H9 (cell line): ENCODE measurements at regions not wholly inside any gene's neighbourhood (a gene's known extent, or its start where the extent isn't known, plus 50 kb on each side); places are given as distances from the start of the nearest gene placed in this dataset.

Source experiments
- DNase-seq: peaks from one replicate; pipeline ENCODE4 v3.0.0-alpha.2; 2017
- H2AFZ ChIP-seq: one replicate; pipeline ENCODE4 v1.6.1; 2013; ENCODE audit warnings: mild to moderate bottlenecking, low read length, control low read depth, moderate library complexity
- H2AK5ac ChIP-seq: 2 replicates; pipeline ENCODE4 v1.6.1; 2013; ENCODE audit warnings: low read length, control low read depth, mixed read lengths; ENCODE audit not compliant: insufficient read length
- H2BK120ac ChIP-seq: one replicate; pipeline ENCODE4 v1.6.1; 2013; ENCODE audit warnings: low read depth, mild to moderate bottlenecking, low read length, control low read depth, inconsistent platforms; ENCODE audit not compliant: poor library complexity, severe bottlenecking
- H2BK12ac ChIP-seq: 2 replicates; pipeline ENCODE4 v1.6.1; 2013; ENCODE audit warnings: low read length, control low read depth, mixed read lengths, low read depth; ENCODE audit not compliant: insufficient read length
- H2BK15ac ChIP-seq: 2 replicates; pipeline ENCODE4 v1.6.1; 2013; ENCODE audit warnings: low read depth, low read length, control low read depth
- H2BK20ac ChIP-seq: one replicate; pipeline ENCODE4 v1.6.1; 2013; ENCODE audit warnings: low read depth, mild to moderate bottlenecking, low read length, control low read depth, inconsistent platforms; ENCODE audit not compliant: poor library complexity, severe bottlenecking
- H2BK5ac ChIP-seq: 2 replicates; pipeline ENCODE4 v1.6.1; 2013; ENCODE audit warnings: low read length, control low read depth, mixed read lengths; ENCODE audit not compliant: insufficient read length
- H3K14ac ChIP-seq: 2 replicates; pipeline ENCODE4 v1.6.1; 2013; ENCODE audit warnings: low read length, control low read depth; ENCODE audit not compliant: insufficient read depth
- H3K18ac ChIP-seq: 2 replicates; pipeline ENCODE4 v1.6.1; 2013; ENCODE audit warnings: low read depth, mild to moderate bottlenecking, mixed read lengths, low read length, control low read depth; ENCODE audit not compliant: insufficient read length
- H3K23ac ChIP-seq: 2 replicates; pipeline ENCODE4 v1.6.1; 2013; ENCODE audit warnings: low read length, control low read depth, mixed read lengths, low read depth; ENCODE audit not compliant: insufficient read length
- H3K23me2 ChIP-seq: 2 replicates; pipeline ENCODE4 v1.6.1; 2013; ENCODE audit warnings: low read depth, mild to moderate bottlenecking, mixed read lengths, low read length, control low read depth; ENCODE audit not compliant: insufficient read length, poor library complexity, severe bottlenecking
- H3K27ac ChIP-seq: 2 replicates; pipeline ENCODE4 v1.5.1; 2013; ENCODE audit warnings: low read length, control low read depth, mixed read lengths, low read depth; ENCODE audit not compliant: insufficient read length
- H3K27me3 ChIP-seq: 2 replicates; pipeline ENCODE4 v1.6.1; 2013; ENCODE audit warnings: low read length, control low read depth, inconsistent platforms; ENCODE audit not compliant: insufficient read depth
- H3K4ac ChIP-seq: 2 replicates; pipeline ENCODE4 v1.6.1; 2013; ENCODE audit warnings: low read depth, mild to moderate bottlenecking, control low read depth, inconsistent platforms, low read length, moderate library complexity
- H3K4me1 ChIP-seq: 2 replicates; pipeline ENCODE4 v1.6.1; 2013; ENCODE audit warnings: low read length, control low read depth, inconsistent platforms; ENCODE audit not compliant: insufficient read depth
- H3K4me2 ChIP-seq: 2 replicates; pipeline ENCODE4 v1.6.1; 2013; ENCODE audit warnings: low read length, control low read depth, mixed read lengths; ENCODE audit not compliant: insufficient read length, insufficient read depth
- H3K56ac ChIP-seq: 2 replicates; pipeline ENCODE4 v1.6.1; 2013; ENCODE audit warnings: low read depth, mild to moderate bottlenecking, mixed read lengths, low read length, control low read depth; ENCODE audit not compliant: insufficient read length
- H3K79me1 ChIP-seq: 2 replicates; pipeline ENCODE4 v1.6.1; 2013; ENCODE audit warnings: low read depth, mild to moderate bottlenecking, moderate library complexity, low read length, control low read depth, inconsistent platforms; ENCODE audit not compliant: insufficient read depth, poor library complexity, severe bottlenecking
- H3K79me2 ChIP-seq: 2 replicates; pipeline ENCODE4 v1.6.1; 2013; ENCODE audit warnings: low read length, control low read depth, inconsistent platforms; ENCODE audit not compliant: insufficient read depth
- H3K9ac ChIP-seq: 2 replicates; pipeline ENCODE4 v1.6.1; 2013; ENCODE audit warnings: low read length, control low read depth, mixed read lengths; ENCODE audit not compliant: insufficient read length; ENCODE audit errors: extremely low read depth
- H3K9me3 ChIP-seq: one replicate; pipeline ENCODE4 v1.6.1; 2013; ENCODE audit warnings: low read depth, low read length, inconsistent platforms; ENCODE audit not compliant: control insufficient read depth
- H3T11ph ChIP-seq: one replicate; pipeline ENCODE4 v1.6.1; 2013; ENCODE audit warnings: mild to moderate bottlenecking, low read length, control low read depth, inconsistent platforms
- H4K20me1 ChIP-seq: one replicate; pipeline ENCODE4 v1.6.1; 2013; ENCODE audit not compliant: control insufficient read depth, insufficient read length, insufficient read depth
- H4K5ac ChIP-seq: 2 replicates; pipeline ENCODE4 v1.6.1; 2013; ENCODE audit warnings: low read depth, mild to moderate bottlenecking, mixed read lengths, low read length, control low read depth; ENCODE audit not compliant: insufficient read length
- H4K8ac ChIP-seq: replicated peaks from 2 replicates; pipeline ENCODE4 v1.6.1; 2013; ENCODE audit warnings: low read length, control low read depth, mixed read lengths, low read depth; ENCODE audit not compliant: insufficient read length
- H4K91ac ChIP-seq: 2 replicates; pipeline ENCODE4 v1.6.1; 2013; ENCODE audit warnings: low read depth, mild to moderate bottlenecking, moderate library complexity, mixed read lengths, low read length, control low read depth; ENCODE audit not compliant: insufficient read length
- H3K27ac Mint-ChIP-seq, 3 experiments: 2 replicates in 2 of 3; 3 replicates in 1 of 3; pipeline ENCODE4 v1.8.0; 2020 to 2021; ENCODE audit warnings: mixed read lengths in 3 of 3, mild to moderate bottlenecking in 1 of 3, moderate library complexity in 1 of 3
- H3K27me3 Mint-ChIP-seq: 2 replicates; pipeline ENCODE4 v1.8.0; 2021; ENCODE audit warnings: low read depth, mild to moderate bottlenecking, moderate library complexity, mixed read lengths
- H3K36me3 Mint-ChIP-seq, 3 experiments: 2 replicates in 2 of 3; 3 replicates in 1 of 3; pipeline ENCODE4 v1.8.0; 2020 to 2021; ENCODE audit warnings: low read depth in 3 of 3, mixed read lengths in 3 of 3; ENCODE audit not compliant: insufficient read depth in 1 of 3
- H3K4me1 Mint-ChIP-seq, 2 experiments: 2 replicates each; pipeline ENCODE4 v1.8.0; 2020; ENCODE audit warnings: mixed read lengths in 2 of 2
- H3K4me3 Mint-ChIP-seq, 2 experiments: 2 replicates in 1 of 2; 3 replicates in 1 of 2; pipeline ENCODE4 v1.8.0; 2020 to 2021; ENCODE audit warnings: mild to moderate bottlenecking in 2 of 2, mixed read lengths in 2 of 2, moderate library complexity in 1 of 2
- H3K9me3 Mint-ChIP-seq, 2 experiments: 2 replicates in 1 of 2; 3 replicates in 1 of 2; pipeline ENCODE4 v1.8.0; 2020; ENCODE audit warnings: mild to moderate bottlenecking in 2 of 2, mixed read lengths in 2 of 2, moderate library complexity in 1 of 2
- WGBS: extraction: QIAGEN DNeasy Blood & Tissue Kit; methylation state at CpG from one replicate; pipeline ENCODE4 v1.1.7; 2013; ENCODE audit warnings: missing lambda C conversion rate, low lambda C conversion rate, mixed read lengths; ENCODE audit not compliant: insufficient read length; ENCODE audit errors: extremely low coverage; 5-methylcytosine and 5-hydroxymethylcytosine counted together
- TF ChIP-seq, protein P1 (sequence below): fragments of 200-600 bp; sonication (generic); conservative IDR thresholded peaks from 3 replicates; pipeline ENCODE4 v1.8.0; 2021; ENCODE audit warnings: antibody characterized with exemption, mild to moderate bottlenecking

DNA sequence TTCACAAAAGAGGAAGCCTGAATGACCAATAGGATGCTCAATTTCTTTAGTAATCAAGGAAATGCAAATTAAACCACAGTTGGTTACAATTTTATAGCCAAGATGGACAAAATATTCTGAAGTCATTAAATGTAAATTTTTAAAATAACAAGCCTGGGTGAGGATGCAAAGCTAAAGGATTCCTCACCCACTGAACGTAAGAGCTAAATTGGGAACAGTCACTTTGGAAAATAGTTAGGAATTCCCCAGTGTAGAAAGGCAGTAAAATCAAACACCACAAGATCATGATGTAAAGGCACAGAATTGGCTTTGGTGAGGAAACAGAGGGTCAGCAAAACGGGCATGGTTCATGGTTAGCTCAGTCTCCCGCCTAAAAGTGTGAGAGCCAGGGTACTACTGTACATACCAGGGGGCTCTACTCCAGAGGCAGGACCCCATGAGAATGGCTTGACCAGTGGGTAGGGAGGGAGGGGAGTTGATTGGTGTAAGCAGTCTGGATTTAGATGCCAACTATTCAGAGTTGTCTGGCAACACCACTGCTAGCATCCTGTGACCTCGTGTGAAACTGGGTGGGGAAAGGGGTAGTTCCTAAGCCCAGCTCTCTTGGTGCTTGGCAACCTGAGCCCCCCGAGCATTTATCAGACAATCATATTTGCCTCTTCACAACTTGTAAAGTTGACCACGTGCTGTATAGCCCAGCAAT lies 213.4 kb upstream of the EGLN3 start:
- no peak for DNase-seq
- Histone ChIP-seq H2BK5ac (no peak overlapping the region), H3K4ac (no peak overlapping the region), H3K4me2 (no peak overlapping the region), H3K9ac (no peak overlapping the region), H3K9me3 (no peaks in the 10 kb centered on the region), H4K91ac (no peak overlapping the region), H3K23ac (no peak overlapping the region), H3K4me1 (no peaks in the 10 kb centered on the region), H4K20me1 (no peaks in the 10 kb centered on the region), H3K56ac (no peak overlapping the region), H2BK120ac (no peak overlapping the region), H3T11ph (no peak overlapping the region), H2BK12ac (no peak overlapping the region), H3K79me2 (no peaks in the 10 kb centered on the region), H4K5ac (no peak overlapping the region), H4K8ac (no peak overlapping the region), H3K79me1 (no peaks in the 10 kb centered on the region), H3K23me2 (no peaks in the 10 kb centered on the region), H3K14ac (no peak overlapping the region), H2AK5ac (no peak overlapping the region), H2AFZ (no peak overlapping the region), H3K27me3 (no peaks in the 10 kb centered on the region), H3K27ac (no peak overlapping the region), H2BK15ac (no peak overlapping the region), H3K18ac (no peak overlapping the region), H2BK20ac (no peak overlapping the region)
- Mint-ChIP-seq H3K9me3 (no peaks in the 10 kb centered on the region), H3K27ac (no peak overlapping the region), H3K27me3 (no peaks in the 10 kb centered on the region; the same call in 1 of the 2 replicates), H3K4me3 (no peak overlapping the region), H3K4me1 (no peaks in the 10 kb centered on the region), H3K36me3 (no peaks in the 10 kb centered on the region)
- WGBS = no CpG with 5 or more reads among the region's 6 CpGs
- TF ChIP-seq, protein P1, sequence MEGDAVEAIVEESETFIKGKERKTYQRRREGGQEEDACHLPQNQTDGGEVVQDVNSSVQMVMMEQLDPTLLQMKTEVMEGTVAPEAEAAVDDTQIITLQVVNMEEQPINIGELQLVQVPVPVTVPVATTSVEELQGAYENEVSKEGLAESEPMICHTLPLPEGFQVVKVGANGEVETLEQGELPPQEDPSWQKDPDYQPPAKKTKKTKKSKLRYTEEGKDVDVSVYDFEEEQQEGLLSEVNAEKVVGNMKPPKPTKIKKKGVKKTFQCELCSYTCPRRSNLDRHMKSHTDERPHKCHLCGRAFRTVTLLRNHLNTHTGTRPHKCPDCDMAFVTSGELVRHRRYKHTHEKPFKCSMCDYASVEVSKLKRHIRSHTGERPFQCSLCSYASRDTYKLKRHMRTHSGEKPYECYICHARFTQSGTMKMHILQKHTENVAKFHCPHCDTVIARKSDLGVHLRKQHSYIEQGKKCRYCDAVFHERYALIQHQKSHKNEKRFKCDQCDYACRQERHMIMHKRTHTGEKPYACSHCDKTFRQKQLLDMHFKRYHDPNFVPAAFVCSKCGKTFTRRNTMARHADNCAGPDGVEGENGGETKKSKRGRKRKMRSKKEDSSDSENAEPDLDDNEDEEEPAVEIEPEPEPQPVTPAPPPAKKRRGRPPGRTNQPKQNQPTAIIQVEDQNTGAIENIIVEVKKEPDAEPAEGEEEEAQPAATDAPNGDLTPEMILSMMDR = no peak
